Spleen (tissue), 11 donors: ENCODE measurements at regions not wholly inside any gene's neighbourhood (a gene's known extent, or its start where the extent isn't known, plus 50 kb on each side); places are given as distances from the start of the nearest gene placed in this dataset.

Experiments
- DNase-seq: peaks from one replicate; pipeline ENCODE4 v3.0.0-alpha.2; 2020
- H3K27ac ChIP-seq, 8 donors: fragments of 200-600 bp; sonication (generic) in 7 of 8; 1 replicate in 4 of 8; 2 replicates in 4 of 8; pipeline versions ENCODE4 v1.5.0 to v1.8.0; 2016 to 2021; ENCODE audit warnings: inconsistent platforms in 4 of 8, mild to moderate bottlenecking in 4 of 8, moderate library complexity in 1 of 8
- H3K27me3 ChIP-seq, 7 donors: fragments of 200-600 bp; sonication (generic) in 6 of 7; replicated peaks in 1 of 7; 1 replicate in 4 of 7; 2 replicates in 3 of 7; pipeline versions ENCODE4 v1.5.0 to v1.8.0; 2016 to 2021; ENCODE audit warnings: inconsistent platforms in 3 of 7, mild to moderate bottlenecking in 1 of 7
- H3K36me3 ChIP-seq, 6 donors: fragments of 200-600 bp; sonication (generic) in 5 of 6; 1 replicate in 4 of 6; 2 replicates in 2 of 6; pipeline versions ENCODE4 v1.5.0 to v1.8.0; 2016 to 2021; ENCODE audit warnings: inconsistent platforms in 2 of 6
- H3K4me1 ChIP-seq, 6 donors: fragments of 200-600 bp; sonication (generic) in 5 of 6; 1 replicate in 3 of 6; 2 replicates in 3 of 6; pipeline versions ENCODE4 v1.5.0 to v1.8.0; 2016 to 2021; ENCODE audit warnings: inconsistent platforms in 3 of 6
- H3K4me3 ChIP-seq, 8 donors: fragments of 200-600 bp; sonication (generic) in 7 of 8; 1 replicate in 4 of 8; 2 replicates in 4 of 8; pipeline versions ENCODE4 v1.5.0 to v1.8.0; 2016 to 2021; ENCODE audit warnings: inconsistent platforms in 4 of 8, mild to moderate bottlenecking in 4 of 8, moderate library complexity in 2 of 8
- H3K9me3 ChIP-seq, 8 donors: fragments of 200-600 bp; sonication (generic) in 7 of 8; 1 replicate in 4 of 8; 2 replicates in 4 of 8; pipeline versions ENCODE4 v1.5.0 to v1.8.0; 2016 to 2021; ENCODE audit warnings: inconsistent platforms in 4 of 8
- CTCF ChIP-seq, 11 experiments: fragments of 200-600 bp in 7 of 11; fragments of 450-650 bp in 4 of 11; sonication (generic) in 4 of 11; IDR thresholded peaks in 8 of 11; conservative IDR thresholded peaks in 3 of 11; 1 replicate in 7 of 11; 2 replicates in 4 of 11; pipeline versions ENCODE4 v1.4.0 to v1.8.0; 2016 to 2021; ENCODE audit warnings: antibody characterized with exemption in 11 of 11, inconsistent platforms in 4 of 11, mild to moderate bottlenecking in 1 of 11
- POLR2A ChIP-seq, 3 donors: fragments of 450-650 bp; IDR thresholded peaks; one replicate each; pipeline ENCODE4 v1.5.1; 2017; ENCODE audit warnings: antibody characterized with exemption in 3 of 3, mild to moderate bottlenecking in 1 of 3
- POLR2AphosphoS5 ChIP-seq, 3 donors: sonication (generic); formaldehyde crosslinking; IDR thresholded peaks; one replicate each; pipeline ENCODE4 v1.5.1; 2017; ENCODE audit warnings: antibody characterized with exemption in 3 of 3
- WGBS, 5 donors: extraction: QIAGEN DNeasy Blood & Tissue Kit in 3 of 5; methylation state at CpG; one replicate each; pipeline versions ENCODE4 v1.1.5 to v1.1.7; 2013 to 2018; 5-methylcytosine and 5-hydroxymethylcytosine counted together
- intact Hi-C: fragments of 100-400 bp; cut with DNase I; formaldehyde crosslinking; loops from one replicate; pipeline ENCODE4 v1.15.0; 2023; ENCODE audit warnings: low total_unique reads
- donor health status: healthy with polysubstance abuse.
- donor health status: DM: no; HTN: no; CAD: no; lungs with moderate emphysema.
- donor health status: DM: no; HTN: no; CAD: no.
- donor health status: Bipolar disorder and iron deficiency.
- donor health status: healthy.
- donor health status: DM: no; HTN: no; CAD: no.
- donor health status: DM: yes; HTN: yes; CAD: no.

GRCh38 chr13:103835052-103835451, 768.8 kb upstream of the SLC10A2 start:
- TF ChIP-seq POLR2A (IDR thresholded peaks at IDR 0.05): no peak
- TF ChIP-seq CTCF (IDR thresholded peaks at IDR 0.05 in 8 of 11, conservative IDR thresholded peaks at IDR 0.05 in 3 of 11): no peak
- TF ChIP-seq POLR2AphosphoS5 (IDR thresholded peaks at IDR 0.05): no peak
- no peak for DNase-seq
- 89 to 95% (median 93%) methylated on average over 3 of the region's 3 CpGs for WGBS, 5 donors
- peaks cover 0 to 37% (median 20%) of the 10 kb centered on the region in 8 donors for H3K9me3 ChIP-seq
- H3K4me1 ChIP-seq: no peaks in the 10 kb centered on the region
- H3K36me3 ChIP-seq: no peaks in the 10 kb centered on the region
- H3K4me3 ChIP-seq: no peak overlapping the region
- intact Hi-C loops: no loop called here
- H3K27ac ChIP-seq: no peak overlapping the region
- H3K27me3 ChIP-seq: no peaks in the 10 kb centered on the region

GRCh38 chr13:103833294-103833852, 767.2 kb upstream of the SLC10A2 start:
- H3K9me3 ChIP-seq: peaks cover 0 to 46% (median 24%) of the 10 kb centered on the region in 8 donors
- no peak overlapping the region for H3K27ac ChIP-seq
- 63 to 78% (median 71%) methylated on average over 2 of the region's 2 CpGs for WGBS, 5 donors
- no peak for TF ChIP-seq POLR2A (IDR thresholded peaks at IDR 0.05)
- TF ChIP-seq POLR2AphosphoS5 (IDR thresholded peaks at IDR 0.05): no peak
- TF ChIP-seq CTCF (IDR thresholded peaks at IDR 0.05 in 8 of 11, conservative IDR thresholded peaks at IDR 0.05 in 3 of 11): no peak
- H3K27me3 ChIP-seq: no peaks in the 10 kb centered on the region
- intact Hi-C loops: no loop called here
- H3K36me3 ChIP-seq: no peaks in the 10 kb centered on the region
- no peaks in the 10 kb centered on the region for H3K4me1 ChIP-seq
- no peak for DNase-seq
- no peak overlapping the region for H3K4me3 ChIP-seq

- H3K4me1 ChIP-seq: no peaks in the 10 kb centered on the region
- H3K4me3 ChIP-seq: no peak overlapping the region
- TF ChIP-seq CTCF (IDR thresholded peaks at IDR 0.05 in 8 of 11, conservative IDR thresholded peaks at IDR 0.05 in 3 of 11) (no peak), POLR2A (IDR thresholded peaks at IDR 0.05) (no peak), POLR2AphosphoS5 (IDR thresholded peaks at IDR 0.05) (no peak)
- H3K9me3 ChIP-seq: peaks cover 0 to 16% (median 0%) of the 10 kb centered on the region in 8 donors
- no peaks in the 10 kb centered on the region for H3K27me3 ChIP-seq
- intact Hi-C loops: no loop called here
- H3K27ac ChIP-seq: no peak overlapping the region
- H3K36me3 ChIP-seq: no peaks in the 10 kb centered on the region
- WGBS, 5 donors: 80 to 91% (median 88%) methylated on average over 4 of the region's 4 CpGs
- no peak for DNase-seq
These were observed 749.4 kb upstream of the SLC10A2 start for GRCh38 chr13:103815619-103816018.

- Histone ChIP-seq H3K27ac (no peak overlapping the region), H3K4me1 (no peaks in the 10 kb centered on the region), H3K9me3 (peaks cover 0 to 15% (median 0%) of the 10 kb centered on the region in 8 donors), H3K27me3 (no peaks in the 10 kb centered on the region), H3K36me3 (no peaks in the 10 kb centered on the region), H3K4me3 (no peak overlapping the region)
- intact Hi-C loops: no loop called here
- WGBS, 5 donors: 72 to 88% (median 78%) methylated on average over 5 of the region's 5 CpGs
- no peak for DNase-seq
- TF ChIP-seq POLR2A (IDR thresholded peaks at IDR 0.05) (no peak), CTCF (IDR thresholded peaks at IDR 0.05 in 8 of 11, conservative IDR thresholded peaks at IDR 0.05 in 3 of 11) (no peak), POLR2AphosphoS5 (IDR thresholded peaks at IDR 0.05) (no peak)
These were observed 746.8 kb upstream of the SLC10A2 start for GRCh38 chr13:103812971-103813370.
